HEK293T (cell line): ENCODE measurements at regions not wholly inside any gene's neighbourhood (a gene's known extent, or its start where the extent isn't known, plus 50 kb on each side); places are given as distances from the start of the nearest gene placed in this dataset.

Experiments used
- CTCF ChIA-PET: fragments of 350-600 bp; formaldehyde crosslinking; extraction: SDS; loops from one replicate; lab custom pipeline; 2021; ENCODE audit warnings: antibody characterized with exemption, inconsistent platforms; lab: Yijun Ruan, JAX
- POLR2A ChIA-PET: fragments of 350-600 bp; formaldehyde crosslinking; extraction: SDS; loops from one replicate; lab custom pipeline; 2020; ENCODE audit warnings: antibody characterized with exemption, inconsistent platforms; lab: Yijun Ruan, JAX
- DNase-seq: peaks from one replicate; pipeline ENCODE4 v3.0.0; 2012; ENCODE audit warnings: mixed read lengths; ENCODE audit errors: extremely low spot score
- ARNT ChIP-seq: fragments of 450-650 bp; IDR thresholded peaks from 2 replicates; pipeline ENCODE4 v1.6.1; 2017; ENCODE audit warnings: mild to moderate bottlenecking
- BHLHE40 ChIP-seq: fragments of 450-650 bp; IDR thresholded peaks from 2 replicates; pipeline ENCODE4 v1.6.1; 2016; ENCODE audit warnings: mild to moderate bottlenecking, moderate library complexity, borderline replicate concordance
- CTBP1 ChIP-seq: fragments of 450-650 bp; IDR thresholded peaks from 2 replicates; pipeline ENCODE4 v1.6.1; 2016; ENCODE audit warnings: borderline replicate concordance
- ELF4 ChIP-seq: fragments of 450-650 bp; IDR thresholded peaks from 2 replicates; pipeline ENCODE4 v1.6.1; 2017; ENCODE audit warnings: antibody characterized with exemption
- FOXA1 ChIP-seq: fragments of 450-650 bp; IDR thresholded peaks from 2 replicates; pipeline ENCODE4 v1.6.1; 2016; ENCODE audit warnings: mild to moderate bottlenecking
- FOXK2 ChIP-seq: fragments of 450-650 bp; IDR thresholded peaks from 2 replicates; pipeline ENCODE4 v1.6.1; 2016; ENCODE audit warnings: mild to moderate bottlenecking
- FOXM1 ChIP-seq: fragments of 450-650 bp; IDR thresholded peaks from 2 replicates; pipeline ENCODE4 v1.6.1; 2017; ENCODE audit warnings: mild to moderate bottlenecking, borderline replicate concordance
- HDGF ChIP-seq: fragments of 450-650 bp; IDR thresholded peaks from 2 replicates; pipeline ENCODE4 v1.6.1; 2017; ENCODE audit warnings: antibody characterized with exemption, borderline replicate concordance
- L3MBTL2 ChIP-seq: fragments of 450-650 bp; conservative IDR thresholded peaks from 2 replicates; pipeline ENCODE4 v1.6.1; 2016; ENCODE audit warnings: mild to moderate bottlenecking
- LEF1 ChIP-seq: fragments of 450-650 bp; IDR thresholded peaks from 2 replicates; pipeline ENCODE4 v1.6.1; 2017; ENCODE audit warnings: mild to moderate bottlenecking, borderline replicate concordance
- NFRKB ChIP-seq: fragments of 450-650 bp; IDR thresholded peaks from 2 replicates; pipeline ENCODE4 v1.6.1; 2016; ENCODE audit warnings: mild to moderate bottlenecking, moderate library complexity
- PKNOX1 ChIP-seq: fragments of 450-650 bp; IDR thresholded peaks from 2 replicates; pipeline ENCODE4 v1.6.1; 2016
- SP1 ChIP-seq: fragments of 450-650 bp; IDR thresholded peaks from 2 replicates; pipeline ENCODE4 v1.6.1; 2017
- SUZ12 ChIP-seq: fragments of 450-650 bp; IDR thresholded peaks from 2 replicates; pipeline ENCODE4 v1.6.1; 2016; ENCODE audit warnings: mild to moderate bottlenecking
- TARDBP ChIP-seq: fragments of 450-650 bp; IDR thresholded peaks from 2 replicates; pipeline ENCODE4 v1.6.1; 2016
- ZNF384 ChIP-seq: fragments of 450-650 bp; IDR thresholded peaks from 2 replicates; pipeline ENCODE4 v1.6.1; 2016

GRCh38 chr4:159549098-159549518 lies 446.2 kb downstream of the RAPGEF2 start:
- POLR2A ChIA-PET = no interaction called here
- CTCF ChIA-PET = no interaction called here
- TF ChIP-seq PKNOX1 (no peak), FOXA1 (no peak), HDGF (no peak), ARNT (no peak), BHLHE40 (no peak), ZNF384 (no peak), L3MBTL2 (no peak), SP1 (no peak), TARDBP (no peak), ELF4 (no peak), CTBP1 (no peak), LEF1 (no peak), FOXM1 (no peak), NFRKB (no peak), SUZ12 (no peak), FOXK2 (no peak)
- DNase-seq = no peak

- CTCF ChIA-PET = no interaction called here
- TF ChIP-seq SUZ12 (no peak), TARDBP (no peak), BHLHE40 (no peak), ZNF384 (no peak), NFRKB (no peak), LEF1 (no peak), PKNOX1 (no peak), FOXA1 (no peak), HDGF (no peak), FOXM1 (no peak), CTBP1 (no peak), L3MBTL2 (no peak), SP1 (no peak), ELF4 (no peak), ARNT (no peak), FOXK2 (no peak)
- POLR2A ChIA-PET = no interaction called here
Observed at GRCh38 chr4:159551281-159551680, 448.4 kb downstream of the RAPGEF2 start.

GRCh38 chr4:159552979-159553768 lies 450.3 kb downstream of the RAPGEF2 start:
- no peak for TF ChIP-seq PKNOX1
- TF ChIP-seq FOXK2 = no peak
- TF ChIP-seq ARNT = no peak
- TF ChIP-seq L3MBTL2 = no peak
- no peak for TF ChIP-seq ZNF384
- TF ChIP-seq TARDBP = no peak
- no peak for TF ChIP-seq BHLHE40
- DNase-seq = no peak
- ChIA-PET CTCF (no interaction called here), POLR2A (no interaction called here)

More at GRCh38 chr4:159551281-159551680, 448.4 kb downstream of the RAPGEF2 start:
- DNase-seq = no peak

GRCh38 chr4:159555873-159556272 lies 453.0 kb downstream of the RAPGEF2 start:
- DNase-seq = no peak
- no peak for TF ChIP-seq BHLHE40
- no peak for TF ChIP-seq ZNF384
- TF ChIP-seq SUZ12 = no peak
- TF ChIP-seq TARDBP = no peak
- no peak for TF ChIP-seq ARNT
- no peak for TF ChIP-seq PKNOX1
- TF ChIP-seq ELF4 = no peak
- TF ChIP-seq SP1 = no peak
- POLR2A ChIA-PET = no interaction called here
- CTCF ChIA-PET = no interaction called here

GRCh38 chr4:159562366-159562765 lies 459.5 kb downstream of the RAPGEF2 start:
- CTCF ChIA-PET = no interaction called here
- POLR2A ChIA-PET = no interaction called here
- TF ChIP-seq BHLHE40 = no peak
- DNase-seq = no peak

- ChIA-PET CTCF (no interaction called here), POLR2A (no interaction called here)
- TF ChIP-seq PKNOX1 = no peak
- no peak for TF ChIP-seq FOXA1
- no peak for TF ChIP-seq CTBP1
- TF ChIP-seq ELF4 = no peak
- no peak for TF ChIP-seq HDGF
- no peak for TF ChIP-seq ARNT
- no peak for TF ChIP-seq L3MBTL2
- no peak for TF ChIP-seq ZNF384
- no peak for TF ChIP-seq LEF1
- TF ChIP-seq SP1 = no peak
- no peak for TF ChIP-seq FOXK2
- no peak for DNase-seq
Observed at GRCh38 chr4:159563257-159563656, 460.4 kb downstream of the RAPGEF2 start.
